NCI-H524 treated with DMSO at 0.1 percent for 48 hours (cell line): ENCODE measurements at regions not wholly inside any gene's neighbourhood (a gene's known extent, or its start where the extent isn't known, plus 50 kb on each side); places are given as distances from the start of the nearest gene placed in this dataset.
"Not testable (repeated sequence)": the region's sequence is repeated elsewhere in the genome, so short reads cannot be mapped to it uniquely, and the experiment has no call there.

Experiments
- DNase-seq: peaks from one replicate; lab custom pipeline; 2025; lab: John Stamatoyannopoulos, UW

GRCh38 chr10:120755771-120756170 is 95.4 kb upstream of the WDR11 start:
- DNase-seq, result no peak

DNA sequence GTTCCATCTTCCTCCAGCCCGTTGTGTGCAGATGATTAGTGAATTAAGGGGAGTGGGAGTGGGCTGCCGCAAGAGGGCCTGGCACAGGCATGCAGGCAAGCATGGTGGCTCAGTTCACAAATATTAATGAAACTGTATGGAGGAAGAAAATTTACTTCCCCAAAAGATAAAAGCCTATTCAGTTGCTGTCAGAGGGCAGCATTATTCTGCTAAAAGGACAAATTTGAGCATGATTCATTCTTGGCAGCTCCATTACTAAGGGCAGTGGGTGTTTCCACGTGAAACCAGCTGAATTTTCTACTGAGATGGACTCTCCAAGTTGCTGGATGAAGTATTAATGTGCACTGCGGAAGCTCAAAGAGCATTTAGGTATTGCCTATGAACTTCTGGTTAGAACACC is 90.9 kb upstream of the WDR11 start:
- no peak for DNase-seq

DNA sequence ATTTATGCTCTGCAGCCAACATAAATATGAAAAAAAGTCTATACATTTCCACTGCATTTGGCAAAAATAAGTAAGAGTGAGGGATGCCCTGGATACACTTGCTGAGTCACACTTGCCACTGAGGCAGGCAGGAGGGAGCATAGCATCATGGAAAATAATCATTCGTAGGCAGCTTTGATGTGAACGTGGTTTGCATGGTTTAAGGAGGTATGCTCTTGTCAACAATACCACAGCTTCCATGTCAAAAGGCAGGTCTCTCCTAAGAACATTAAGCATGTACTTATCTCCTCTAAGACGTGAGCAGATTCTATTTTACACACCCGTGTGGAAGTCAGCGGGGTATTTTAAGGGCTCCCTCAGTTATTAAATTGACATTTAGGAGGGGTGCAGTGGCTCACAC is 89.2 kb upstream of the WDR11 start:
- DNase-seq, result no peak

GRCh38 chr10:120765226-120765803 is 85.8 kb upstream of the WDR11 start:
- DNase-seq, result no peak

DNA sequence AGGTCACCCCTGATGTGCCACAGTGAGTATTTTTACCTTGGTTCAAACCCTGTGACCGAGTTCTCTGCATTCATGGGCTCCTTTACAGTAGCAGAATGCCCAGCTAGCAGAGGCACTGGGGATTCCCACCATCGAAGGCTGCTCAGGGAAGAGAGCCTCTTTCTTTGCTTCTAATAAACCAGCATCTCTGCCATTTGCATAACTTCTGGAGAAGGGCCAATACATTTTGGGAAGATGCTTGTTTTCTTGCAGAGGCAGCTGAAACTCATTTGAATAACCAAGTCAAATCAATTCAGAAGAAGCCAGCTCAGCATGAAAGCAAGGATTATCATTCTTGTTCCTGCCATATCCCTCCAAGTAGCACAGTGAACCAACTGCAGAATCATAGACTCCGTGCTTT is 82.9 kb upstream of the WDR11 start:
- DNase-seq, result no peak

- DNase-seq, result no peak
Observed at GRCh38 chr10:120770496-120770895, 80.7 kb upstream of the WDR11 start.

DNA sequence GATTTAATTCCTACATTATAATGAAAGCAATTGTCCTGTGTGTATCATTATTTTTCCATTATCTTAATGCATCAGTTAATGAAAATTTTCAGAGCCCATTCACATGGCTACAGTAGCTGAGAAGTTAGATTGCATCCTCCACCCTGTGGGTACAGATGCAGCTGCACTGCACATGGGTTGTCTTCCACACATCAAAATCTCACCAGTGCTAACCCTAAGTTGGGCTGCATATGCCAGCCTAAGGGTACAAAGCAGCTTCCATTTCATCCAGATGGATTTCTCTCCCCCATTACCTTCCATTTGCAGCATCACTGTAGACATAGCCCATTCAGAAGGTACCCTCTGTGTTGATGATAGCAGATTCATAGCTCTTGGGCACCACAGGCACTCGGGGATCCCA is 74.7 kb upstream of the WDR11 start:
- no peak for DNase-seq

DNA sequence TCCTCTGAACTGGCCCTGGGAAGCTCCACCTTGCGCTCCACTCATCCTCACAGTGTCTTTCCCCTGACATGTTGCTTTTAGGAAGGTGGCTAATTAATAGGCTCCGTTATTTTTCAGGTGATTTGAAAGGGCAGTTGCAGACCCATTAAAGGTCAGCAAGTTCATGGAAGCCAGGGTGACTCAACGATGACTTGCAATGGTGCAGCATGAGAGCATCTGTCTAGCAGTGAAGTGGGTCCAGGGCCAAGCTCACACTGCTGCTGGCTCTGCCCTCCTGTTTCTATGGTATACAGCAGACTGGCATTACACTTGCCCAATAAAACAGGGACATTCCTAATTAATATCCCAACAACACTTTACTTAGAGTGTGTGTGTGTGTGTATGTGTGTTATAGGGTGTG is 68.8 kb upstream of the WDR11 start:
- no peak for DNase-seq

GRCh38 chr10:120783098-120783497 is 68.1 kb upstream of the WDR11 start:
- no peak for DNase-seq

GRCh38 chr10:120783867-120784266 is 67.3 kb upstream of the WDR11 start:
- DNase-seq, result no peak

- DNase-seq, result peak; percentile 31
Observed at GRCh38 chr10:120788771-120789170, 62.4 kb upstream of the WDR11 start.

- no peak for DNase-seq
Observed at GRCh38 chr10:120789303-120790203, 61.6 kb upstream of the WDR11 start.

DNA sequence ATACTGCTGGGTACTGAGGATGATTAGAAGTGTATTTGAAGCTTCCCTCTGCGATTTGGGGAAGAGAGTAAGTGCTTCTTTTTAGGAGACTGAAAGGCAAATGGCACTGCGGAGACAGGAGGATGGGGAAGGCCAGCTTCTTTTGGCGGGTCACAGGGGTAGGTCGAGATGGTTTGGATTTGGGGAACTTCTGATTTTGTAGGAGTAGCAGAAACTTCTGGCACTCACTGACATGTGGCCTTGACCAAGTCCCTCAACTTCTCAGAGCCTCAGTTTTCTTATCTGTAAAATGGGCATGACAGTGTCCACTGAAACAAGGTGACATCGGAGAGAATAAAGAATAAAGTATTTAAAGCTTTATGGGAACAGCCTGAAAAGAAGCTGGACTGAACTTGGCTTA is 59.8 kb upstream of the WDR11 start:
- DNase-seq, result no peak

DNA sequence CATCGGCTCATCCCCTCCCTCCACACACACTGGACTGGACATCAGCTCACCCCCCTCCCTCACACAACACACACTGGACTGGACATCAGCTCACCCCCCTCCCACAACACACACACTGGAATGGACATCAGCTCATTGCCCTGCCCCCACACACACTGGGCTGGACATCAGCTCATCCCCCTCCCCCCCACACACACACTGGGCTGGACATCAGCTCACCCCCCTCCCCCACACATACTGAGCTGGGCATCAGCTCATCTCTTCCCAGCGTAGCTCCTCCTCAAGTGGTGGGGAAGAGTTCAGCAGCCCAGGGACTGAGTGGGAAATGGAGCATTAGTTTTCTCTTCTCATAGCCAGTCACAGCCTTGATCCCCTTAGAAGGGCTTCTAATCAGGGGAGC is 58.1 kb upstream of the WDR11 start:
- no peak for DNase-seq

- peak; percentile 2 for DNase-seq
Observed at GRCh38 chr10:120794390-120794789, 56.8 kb upstream of the WDR11 start.

GRCh38 chr10:120798276-120798675 is 52.9 kb upstream of the WDR11 start:
- DNase-seq, result not testable (repeated sequence)

- no peak for DNase-seq
Observed at GRCh38 chr10:120799849-120800248, 51.3 kb upstream of the WDR11 start.

DNA sequence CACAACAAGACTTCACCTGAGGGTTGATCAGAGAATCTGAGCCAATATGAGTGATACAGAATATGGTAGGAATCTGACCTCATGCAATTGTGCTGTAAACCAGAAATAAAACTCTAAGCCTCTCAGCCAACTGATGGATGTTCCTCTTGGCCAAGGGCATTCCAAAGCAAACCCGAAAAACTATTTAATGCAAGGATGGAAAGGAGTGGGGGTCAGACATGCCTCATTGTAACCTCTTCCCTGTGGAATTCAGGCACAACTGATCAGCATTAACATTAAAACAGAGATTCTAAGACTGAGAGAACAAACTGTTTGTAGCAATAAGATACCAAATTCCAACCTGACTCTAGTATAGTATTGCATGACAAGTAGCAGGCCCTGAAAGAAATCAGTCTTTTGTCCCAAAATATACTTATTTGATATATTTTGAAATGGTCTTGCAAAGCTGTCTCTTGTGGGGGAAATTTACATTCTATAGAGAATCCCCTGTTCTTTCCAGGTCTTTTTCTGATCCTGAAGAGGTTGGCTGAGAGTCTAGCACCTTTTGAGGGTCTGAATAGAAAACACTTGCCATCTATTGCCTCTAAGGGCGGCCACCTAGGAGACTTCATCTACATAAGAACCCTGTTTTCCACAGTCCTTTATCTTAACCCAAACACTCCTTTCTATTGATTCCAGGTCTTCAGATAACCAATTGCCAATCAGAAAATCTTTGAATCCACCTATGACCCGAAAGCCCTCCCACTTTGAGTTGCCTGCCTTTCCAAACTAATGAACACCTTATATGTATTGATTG is 50.4 kb upstream of the WDR11 start:
- DNase-seq, result no peak
